Mucosa of descending colon (tissue), 3 donors: ENCODE measurements at regions not wholly inside any gene's neighbourhood (a gene's known extent, or its start where the extent isn't known, plus 50 kb on each side); places are given as distances from the start of the nearest gene placed in this dataset.

ENCODE experiments used
- ATAC-seq: fragments of 200-7000 bp; cut with Tn5 transposase; one replicate; pipeline ENCODE4 v1.9.1; 2020; ENCODE audit warnings: mild to moderate bottlenecking, moderate library complexity
- DNase-seq, 3 donors: peaks; one replicate each; pipeline ENCODE4 v3.0.0-alpha.2; 2020
- H3K36me3 ChIP-seq: fragments of 200-600 bp; one replicate; pipeline ENCODE4 v1.8.0; 2021; ENCODE audit warnings: low read depth, mild to moderate bottlenecking
- H3K4me1 ChIP-seq: fragments of 200-600 bp; one replicate; pipeline ENCODE4 v1.8.0; 2021; ENCODE audit warnings: low read depth, mild to moderate bottlenecking
- H3K4me3 ChIP-seq: fragments of 200-600 bp; one replicate; pipeline ENCODE4 v1.8.0; 2021; ENCODE audit warnings: mild to moderate bottlenecking
- H3K9me3 ChIP-seq: fragments of 200-600 bp; one replicate; pipeline ENCODE4 v1.8.0; 2021; ENCODE audit warnings: mild to moderate bottlenecking
- CTCF ChIP-seq: fragments of 200-600 bp; IDR thresholded peaks from one replicate; pipeline ENCODE4 v1.8.0; 2022; ENCODE audit warnings: antibody characterized with exemption, mild to moderate bottlenecking
- intact Hi-C, 2 donors: fragments of 100-400 bp; cut with DNase I in 1 of 2; cut with micrococcal nuclease in 1 of 2; formaldehyde crosslinking; loops; one replicate each; pipeline versions ENCODE4 v1.11.0 to v1.11.1; 2022; cut with DNase I, micrococcal nuclease
- donor health status: DM: no; HTN: no; CAD: no; lungs with moderate emphysema.
- donor health status: DM: no; HTN: no; CAD: no.
- donor health status: DM: no; HTN: yes; CAD: no.

DNA sequence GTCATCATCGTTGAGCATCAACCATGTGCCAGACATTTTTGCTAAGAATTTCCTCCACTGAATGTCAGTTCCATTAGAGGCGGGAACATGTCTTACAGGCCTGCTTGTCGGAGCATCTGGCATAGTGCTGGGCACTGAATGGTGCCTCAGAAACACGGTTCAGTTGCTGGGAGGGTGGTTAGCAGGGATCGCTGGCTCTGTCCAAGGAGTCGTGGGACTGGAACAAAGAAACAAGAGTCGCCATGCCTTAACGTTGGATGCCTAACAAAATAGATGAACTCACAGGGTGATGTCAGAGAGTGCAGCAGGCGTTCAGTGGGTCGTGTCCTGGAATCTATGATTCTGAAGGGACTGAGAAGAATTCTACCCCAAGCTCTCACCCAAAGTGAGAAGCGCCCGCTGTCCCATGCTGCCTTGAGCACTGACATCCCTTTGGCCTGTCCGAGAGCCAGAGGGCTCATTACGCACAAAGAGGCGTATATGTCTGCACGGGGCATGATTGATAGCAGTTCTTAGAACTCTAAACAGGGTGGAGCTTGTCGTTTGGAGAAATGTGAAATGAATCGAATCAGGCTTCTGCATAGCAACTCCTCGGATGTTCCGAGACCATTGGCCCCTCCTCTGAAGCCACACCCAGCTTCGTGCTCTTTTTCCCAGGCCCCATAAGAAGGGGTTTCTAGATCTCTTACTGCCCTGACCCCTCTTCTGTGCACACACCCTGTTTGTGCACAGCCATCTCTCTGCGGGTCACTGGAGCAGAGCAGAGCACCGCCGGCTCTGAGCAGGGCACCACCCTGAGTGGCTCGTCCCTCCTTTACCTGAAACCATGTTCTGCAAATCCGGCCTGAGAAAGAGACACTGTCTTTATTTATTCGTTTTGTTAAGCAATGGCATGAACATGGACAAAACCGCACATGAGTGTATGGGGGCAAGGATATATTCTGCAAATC is 113.1 kb upstream of the B3GAT1 start:
- intact Hi-C loops = no loop called here
- H3K4me3 ChIP-seq = no peak overlapping the region
- TF ChIP-seq CTCF = no peak
- no peak for DNase-seq
- no peaks in the 10 kb centered on the region for H3K36me3 ChIP-seq
- H3K4me1 ChIP-seq = no peaks in the 10 kb centered on the region
- ATAC-seq = no peak
- H3K9me3 ChIP-seq = no peaks in the 10 kb centered on the region

DNA sequence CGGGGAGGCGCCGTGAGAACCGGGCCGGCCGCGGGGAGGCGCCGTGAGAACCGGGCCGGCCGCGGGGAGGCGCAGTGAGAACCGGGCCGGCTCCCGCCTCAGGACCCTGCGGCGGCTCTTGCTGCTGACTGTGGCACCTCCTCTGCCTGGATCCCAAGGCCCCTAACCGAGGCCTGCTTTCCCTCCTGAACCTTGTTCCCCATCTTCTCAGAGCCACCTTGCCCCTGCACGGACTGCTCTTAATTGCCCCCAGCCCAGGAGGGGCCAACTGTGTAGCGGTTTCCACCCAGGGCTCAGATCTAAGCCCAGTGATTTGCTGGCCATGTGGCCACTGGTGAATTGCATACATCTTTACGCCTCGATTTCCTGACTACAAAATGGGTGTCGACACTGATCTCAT is 112.2 kb upstream of the B3GAT1 start:
- no peak for DNase-seq

DNA sequence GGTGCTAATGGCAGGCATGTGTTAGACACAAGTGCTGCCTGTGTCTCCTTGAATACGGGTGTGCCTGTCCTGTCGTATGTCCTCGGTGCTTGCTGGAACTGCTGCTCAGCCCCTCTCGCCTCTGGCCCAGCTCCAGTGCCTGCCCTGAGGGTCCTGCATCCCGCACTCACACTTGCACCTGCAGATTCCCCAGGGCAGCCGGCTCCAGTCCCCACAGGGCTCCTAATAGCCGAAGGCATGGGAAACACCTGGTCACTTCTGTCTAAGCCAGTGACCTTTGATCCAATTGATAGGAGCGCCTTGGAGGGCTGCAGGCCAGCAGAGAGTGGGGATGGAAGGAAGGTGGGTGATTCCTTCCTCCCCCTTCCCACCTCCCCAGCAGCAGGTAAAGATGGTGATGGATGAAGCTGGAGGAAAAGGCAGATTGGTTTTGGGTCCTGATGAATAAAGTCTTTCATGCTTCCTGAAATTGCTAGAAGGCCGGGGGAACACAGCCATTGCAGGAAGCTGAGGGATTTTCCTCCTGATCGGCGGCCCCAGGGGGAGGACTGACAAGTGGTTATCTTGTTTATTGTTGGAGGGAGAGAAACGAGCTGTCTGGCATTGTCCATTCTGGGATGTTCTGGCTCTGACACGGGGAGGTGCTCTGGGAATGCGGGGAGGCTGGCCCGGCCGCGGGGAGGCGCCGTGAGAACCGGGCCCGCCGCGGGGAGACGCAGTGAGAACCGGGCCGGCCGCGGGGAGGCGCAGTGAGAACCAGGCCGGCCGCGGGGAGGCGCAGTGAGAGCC is 110.9 kb upstream of the B3GAT1 start:
- ATAC-seq (no peak), DNase-seq (no peak)
- no peak for TF ChIP-seq CTCF
- Histone ChIP-seq H3K36me3 (no peaks in the 10 kb centered on the region), H3K4me3 (no peak overlapping the region), H3K4me1 (no peaks in the 10 kb centered on the region), H3K9me3 (no peaks in the 10 kb centered on the region)
- intact Hi-C loops = no loop called here

More for the DNA sequence above, 112.2 kb upstream of the B3GAT1 start:
- no peak for TF ChIP-seq CTCF
- Histone ChIP-seq H3K9me3 (no peaks in the 10 kb centered on the region), H3K36me3 (no peaks in the 10 kb centered on the region), H3K4me3 (no peak overlapping the region), H3K4me1 (no peaks in the 10 kb centered on the region)
- intact Hi-C loops = no loop called here
- no peak for ATAC-seq

- ATAC-seq (peak; percentile 16), DNase-seq (no peak)
- intact Hi-C loops = no loop called here
- Histone ChIP-seq H3K4me1 (no peaks in the 10 kb centered on the region), H3K9me3 (no peaks in the 10 kb centered on the region), H3K36me3 (no peaks in the 10 kb centered on the region), H3K4me3 (no peak overlapping the region)
- TF ChIP-seq CTCF = no peak
Observed at GRCh38 chr11:134521452-134522289, 109.6 kb upstream of the B3GAT1 start.

DNA sequence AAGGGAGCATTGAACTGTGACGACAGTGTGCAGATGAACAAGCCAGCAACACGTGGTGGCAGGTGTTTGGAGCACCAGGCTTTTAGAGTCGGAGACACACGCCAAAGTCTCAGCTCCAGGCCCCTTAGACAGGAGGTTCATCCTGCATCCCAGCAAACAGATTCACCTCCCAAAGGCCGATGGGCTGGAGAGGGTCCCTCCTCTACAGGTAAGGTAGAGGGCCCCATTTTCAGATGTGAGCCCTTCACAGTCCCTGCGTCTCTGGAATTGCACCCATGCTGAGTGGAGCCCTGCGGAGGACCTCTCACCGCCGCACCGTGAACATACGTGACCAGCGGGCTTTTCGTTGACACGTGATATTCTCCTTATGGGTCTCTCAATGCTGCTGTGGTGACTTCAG is 109.0 kb upstream of the B3GAT1 start:
- no peak for TF ChIP-seq CTCF
- DNase-seq = no peak
- Histone ChIP-seq H3K4me1 (peaks cover 2% of the 10 kb centered on the region), H3K9me3 (no peaks in the 10 kb centered on the region), H3K4me3 (no peak overlapping the region), H3K36me3 (no peaks in the 10 kb centered on the region)
- no peak for ATAC-seq
- intact Hi-C loops = no loop called here
